ENCODE measurements at regions not wholly inside any gene's neighbourhood (a gene's known extent, or its start where the extent isn't known, plus 50 kb on each side); places are given as distances from the start of the nearest gene placed in this dataset.
"Not testable (repeated sequence)": the region's sequence is repeated elsewhere in the genome, so short reads cannot be mapped to it uniquely, and the experiment has no call there.

GRCh38 chr1:81186261-81186660, 614.5 kb upstream of the ADGRL2 start:
- no peak for DNase-seq
- no peaks in the 10 kb centered on the region for H3K36me3 ChIP-seq
- no peaks in the 10 kb centered on the region for H3K27me3 ChIP-seq
- no peaks in the 10 kb centered on the region for H3K4me1 ChIP-seq
- H3K27ac ChIP-seq, result no peak overlapping the region
- TF ChIP-seq POLR2A (IDR thresholded peaks at IDR 0.05), result no peak
- no peak for TF ChIP-seq CTCF (IDR thresholded peaks at IDR 0.05 in 4 of 5, conservative IDR thresholded peaks at IDR 0.05 in 1 of 5)
- in situ Hi-C loops (cut with MboI; ENCODE audit: low sequenced_read_pairs in 4 of 4), result no loop called here
- ATAC-seq, result no peak
- intact Hi-C loops (cut with DNase I; ENCODE audit: low total_unique reads), result no loop called here
- no peak overlapping the region for H3K4me3 ChIP-seq
- H3K9me3 ChIP-seq, result no peaks in the 10 kb centered on the region

- Histone ChIP-seq H3K36me3 (no peaks in the 10 kb centered on the region), H3K27me3 (no peaks in the 10 kb centered on the region), H3K4me1 (no peaks in the 10 kb centered on the region), H3K9me3 (no peaks in the 10 kb centered on the region), H3K4me3 (no peak overlapping the region), H3K27ac (no peak overlapping the region)
- ATAC-seq (no peak), DNase-seq (no peak)
- in situ Hi-C loops (cut with MboI; ENCODE audit: low sequenced_read_pairs in 4 of 4), result no loop called here
- intact Hi-C loops (cut with DNase I; ENCODE audit: low total_unique reads), result no loop called here
- TF ChIP-seq CTCF (IDR thresholded peaks at IDR 0.05 in 4 of 5, conservative IDR thresholded peaks at IDR 0.05 in 1 of 5), result no peak
- TF ChIP-seq POLR2A (IDR thresholded peaks at IDR 0.05), result no peak
Measured at GRCh38 chr1:81183553-81183952, 617.2 kb upstream of the ADGRL2 start.

- no peak for DNase-seq
- Histone ChIP-seq H3K36me3 (no peaks in the 10 kb centered on the region), H3K27ac (no peak overlapping the region), H3K4me1 (no peaks in the 10 kb centered on the region), H3K27me3 (no peaks in the 10 kb centered on the region), H3K4me3 (no peak overlapping the region), H3K9me3 (no peaks in the 10 kb centered on the region)
- in situ Hi-C loops (cut with MboI; ENCODE audit: low sequenced_read_pairs in 4 of 4), result no loop called here
- TF ChIP-seq POLR2A (IDR thresholded peaks at IDR 0.05) (no peak), CTCF (IDR thresholded peaks at IDR 0.05 in 4 of 5, conservative IDR thresholded peaks at IDR 0.05 in 1 of 5) (no peak)
- no peak for ATAC-seq
- intact Hi-C loops (cut with DNase I; ENCODE audit: low total_unique reads), result no loop called here
Measured at GRCh38 chr1:81183051-81183450, 617.7 kb upstream of the ADGRL2 start.

GRCh38 chr1:81179242-81179641, 621.5 kb upstream of the ADGRL2 start:
- no peak for ATAC-seq

GRCh38 chr1:81178431-81179093, 622.2 kb upstream of the ADGRL2 start:
- H3K36me3 ChIP-seq; H3K4me1 ChIP-seq; in situ Hi-C loops (cut with MboI; ENCODE audit: low sequenced_read_pairs in 4 of 4); H3K27me3 ChIP-seq; DNase-seq; H3K9me3 ChIP-seq; ATAC-seq; H3K4me3 ChIP-seq; intact Hi-C loops (cut with DNase I; ENCODE audit: low total_unique reads); H3K27ac ChIP-seq: not testable (repeated sequence)

More at GRCh38 chr1:81179242-81179641, 621.5 kb upstream of the ADGRL2 start:
- Histone ChIP-seq H3K36me3 (no peaks in the 10 kb centered on the region), H3K27ac (no peak overlapping the region), H3K27me3 (no peaks in the 10 kb centered on the region), H3K9me3 (no peaks in the 10 kb centered on the region), H3K4me3 (no peak overlapping the region), H3K4me1 (no peaks in the 10 kb centered on the region)
- TF ChIP-seq CTCF (IDR thresholded peaks at IDR 0.05 in 4 of 5, conservative IDR thresholded peaks at IDR 0.05 in 1 of 5), result no peak
- TF ChIP-seq POLR2A (IDR thresholded peaks at IDR 0.05), result no peak
- DNase-seq, result no peak
- in situ Hi-C loops (cut with MboI; ENCODE audit: low sequenced_read_pairs in 4 of 4), result no loop called here
- intact Hi-C loops (cut with DNase I; ENCODE audit: low total_unique reads), result no loop called here
